K562 (cell line): ENCODE measurements at regions not wholly inside any gene's neighbourhood (a gene's known extent, or its start where the extent isn't known, plus 50 kb on each side); places are given as distances from the start of the nearest gene placed in this dataset.

Source experiments
- ATAC-seq: fragments of 200-7000 bp; cut with Tn5 transposase; 3 replicates; pipeline ENCODE4 v1.9.1; 2020; ENCODE audit warnings: moderate library complexity
- BruUV-seq: library from RNA; stranded (reverse); fragments of 400-500 nt; replicated peaks from 2 replicates; lab custom pipeline; 2021; lab: Mats Ljungman, UMichigan
- CTCF ChIA-PET: fragments of 300-600 bp; formaldehyde crosslinking; extraction: SDS; loops from one replicate; lab custom pipeline; 2021; ENCODE audit warnings: low intra/inter-chr PET ratio; lab: Yijun Ruan, JAX
- POLR2A ChIA-PET: fragments of 300-600, 350-650 bp; sonication (Branson Sonifier 250); formaldehyde crosslinking; extraction: SDS; loops from one replicate; lab custom pipeline; 2021; ENCODE audit warnings: antibody characterized with exemption, inconsistent platforms; lab: Yijun Ruan, JAX
- DNase-seq, 4 experiments: peaks; one replicate each; pipeline versions ENCODE4 v3.0.0 to v3.0.0-alpha.2; 2011 to 2018; ENCODE audit warnings: low spot score in 3 of 4, mixed read lengths in 3 of 4; ENCODE audit errors: extremely low read depth in 1 of 4
- FAIRE-seq: peaks from 2 replicates; lab custom pipeline; 2011; peaks lifted over from hg19 to GRCh38; lab: Jason Lieb, UNC
- H2AFZ ChIP-seq: 2 replicates; pipeline ENCODE4 v1.6.0; 2011; ENCODE audit warnings: low read depth, low read length, control low read depth, inconsistent platforms
- H3K27ac ChIP-seq: fragments of 200-600 bp; 3 replicates; pipeline ENCODE4 v1.8.0; 2011; ENCODE audit warnings: low read depth, mild to moderate bottlenecking, control low read depth, inconsistent platforms, low read length, moderate library complexity, mixed read lengths; ENCODE audit errors: extremely low read depth
- H3K27me3 ChIP-seq, 2 experiments: fragments of 300-600 bp in 1 of 2; 2 replicates in 1 of 2; 3 replicates in 1 of 2; pipeline versions ENCODE4 v1.6.0 to v1.8.0; 2011; ENCODE audit warnings: inconsistent platforms in 2 of 2, low read length in 2 of 2, mild to moderate bottlenecking in 1 of 2, mixed read lengths in 1 of 2, moderate library complexity in 1 of 2; ENCODE audit not compliant: control insufficient read depth in 2 of 2, insufficient read depth in 2 of 2
- H3K36me3 ChIP-seq: fragments of 300-600 bp; 3 replicates; pipeline ENCODE4 v1.8.0; 2011; ENCODE audit warnings: mild to moderate bottlenecking, low read length, inconsistent platforms; ENCODE audit not compliant: control insufficient read depth, insufficient read depth
- H3K4me1 ChIP-seq, 2 experiments: fragments of 200-600 bp in 1 of 2; replicated peaks in 1 of 2; 2 replicates in 1 of 2; 3 replicates in 1 of 2; pipeline versions ENCODE4 v1.5.1 to v1.8.0; 2011; ENCODE audit warnings: inconsistent platforms in 2 of 2, low read length in 2 of 2, mild to moderate bottlenecking in 1 of 2, mixed read lengths in 1 of 2, moderate library complexity in 1 of 2; ENCODE audit not compliant: control insufficient read depth in 2 of 2, insufficient read depth in 2 of 2
- H3K4me2 ChIP-seq: 2 replicates; pipeline ENCODE4 v1.6.1; 2011; ENCODE audit warnings: low read length, control low read depth, inconsistent platforms, mixed read lengths; ENCODE audit not compliant: insufficient read depth
- H3K4me3 ChIP-seq: fragments of 200-600 bp; sonication (generic), shearing (Covaris generic); 2 replicates; pipeline ENCODE4 v1.5.1; 2016; ENCODE audit warnings: control low read depth, inconsistent platforms
- H3K79me2 ChIP-seq: fragments of 200-600 bp; 3 replicates; pipeline ENCODE4 v1.8.0; 2011; ENCODE audit warnings: low read length, inconsistent platforms; ENCODE audit not compliant: control insufficient read depth, insufficient read depth
- H3K9ac ChIP-seq, 2 experiments: 2 replicates each; pipeline versions ENCODE4 v1.6.0 to v1.6.1; 2011; ENCODE audit warnings: low read depth in 2 of 2, low read length in 2 of 2, control low read depth in 1 of 2, inconsistent platforms in 1 of 2, mild to moderate bottlenecking in 1 of 2, mixed read lengths in 1 of 2; ENCODE audit not compliant: insufficient read depth in 1 of 2
- H3K9me1 ChIP-seq: one replicate; pipeline ENCODE4 v1.6.0; 2011; ENCODE audit warnings: inconsistent platforms, mild to moderate bottlenecking, low read length, moderate library complexity; ENCODE audit not compliant: control insufficient read depth, insufficient read depth
- H3K9me3 ChIP-seq: replicated peaks from 2 replicates; pipeline ENCODE4 v1.5.1; 2011; ENCODE audit warnings: low read depth, low read length, inconsistent platforms; ENCODE audit not compliant: control insufficient read depth, insufficient read depth
- H4K20me1 ChIP-seq: replicated peaks from 2 replicates; pipeline ENCODE4 v1.6.1; 2011; ENCODE audit warnings: low read length, inconsistent platforms, mixed read lengths; ENCODE audit not compliant: control insufficient read depth, insufficient read depth
- ARNT ChIP-seq, 2 experiments: fragments of 450-650 bp; IDR thresholded peaks; 2 replicates each; pipeline ENCODE4 v1.6.1; 2016; ENCODE audit warnings: mild to moderate bottlenecking in 1 of 2
- BACH1 ChIP-seq: fragments of 200-800 bp; sonication (Bioruptor generic); IDR thresholded peaks from 2 replicates; pipeline ENCODE4 v1.6.1; 2016; ENCODE audit warnings: missing genetic modification characterization, missing compliant biosample characterization
- CREB3L1 ChIP-seq: fragments of 450-650 bp; IDR thresholded peaks from 2 replicates; pipeline ENCODE4 v1.6.1; 2014; ENCODE audit warnings: low read depth, mild to moderate bottlenecking, moderate library complexity, borderline replicate concordance
- HMGXB4 ChIP-seq: sonication (generic); formaldehyde crosslinking; IDR thresholded peaks from 2 replicates; pipeline ENCODE4 v1.8.1; 2023; ENCODE audit warnings: mild to moderate bottlenecking, missing genetic modification reagents
- IRF1 ChIP-seq: sonication (generic); formaldehyde crosslinking; IDR thresholded peaks from 2 replicates; pipeline ENCODE4 v1.8.0; 2022; ENCODE audit warnings: missing genetic modification reagents, mild to moderate bottlenecking, borderline replicate concordance
- NKRF ChIP-seq: fragments of 450-650 bp; IDR thresholded peaks from 2 replicates; pipeline ENCODE4 v1.6.1; 2016; ENCODE audit warnings: borderline replicate concordance
- RCOR1 ChIP-seq, 2 experiments: IDR thresholded peaks; 2 replicates each; pipeline ENCODE4 v1.6.1; 2012; ENCODE audit warnings: low read depth in 2 of 2, low read length in 2 of 2, borderline replicate concordance in 1 of 2, improper control_type of control experiment in 1 of 2
- RHOXF2B ChIP-seq: fragments of 250-450 bp; sonication (Bioruptor Pico); conservative IDR thresholded peaks from 2 replicates; pipeline ENCODE4 v1.5.1; 2021
- SETDB1 ChIP-seq: IDR thresholded peaks from one replicate; pipeline ENCODE4 v1.6.1; 2012; ENCODE audit warnings: low read length, control low read depth, inconsistent platforms
- ZNF76 ChIP-seq: fragments of 250-450 bp; sonication (Bioruptor Pico); IDR thresholded peaks from 2 replicates; pipeline ENCODE4 v1.4.0; 2020; ENCODE audit warnings: mild to moderate bottlenecking, moderate library complexity, borderline replicate concordance
- WGBS: fragments of 100-300 bp; shearing (Covaris generic); methylation state at CpG from one replicate; pipeline ENCODE4 v1.1.6; 2016; ENCODE audit warnings: low coverage, mixed read lengths; ENCODE audit not compliant: insufficient coverage; ENCODE audit errors: missing lambda C conversion rate; 5-methylcytosine and 5-hydroxymethylcytosine counted together
- in situ Hi-C: fragments of 300-500 bp; cut with MboI; formaldehyde crosslinking; loops from 4 replicates; pipeline ENCODE4 v1.15.0; 2018; ENCODE audit warnings: inconsistent platforms, mixed read lengths
- intact Hi-C: fragments of 100-400 bp; cut with micrococcal nuclease; formaldehyde crosslinking; loops from 2 replicates; pipeline ENCODE4 v1.14.2; 2022

GRCh38 chr15:62797171-62797570 lies 245.4 kb upstream of the TPM1 start:
- TF ChIP-seq ARNT (IDR thresholded peaks at IDR 0.05) (no peak), IRF1 (CRISPR knock-in tag) (no peak), NKRF (no peak), RHOXF2B (no peak), RCOR1 (IDR thresholded peaks at IDR 0.05; ENCODE audit: borderline replicate concordance in 1 of 2, low read depth in 2 of 2, low read length in 2 of 2) (no peak), CREB3L1 (no peak), ZNF76 (CRISPR knock-in tag) (no peak), HMGXB4 (CRISPR knock-in tag) (no peak), SETDB1 (no peak), BACH1 (no peak)
- peaks cover 4% of the 10 kb centered on the region for H3K9me1 ChIP-seq
- WGBS = under 1% methylated on average over 13 of the region's 15 CpGs
- no peaks in the 10 kb centered on the region for H3K36me3 ChIP-seq
- in situ Hi-C loops = no loop called here
- H3K79me2 ChIP-seq = no peaks in the 10 kb centered on the region
- no peaks in the 10 kb centered on the region for H3K9me3 ChIP-seq
- H3K4me1 ChIP-seq = no peaks in the 10 kb centered on the region
- no peak overlapping the region for H3K27ac ChIP-seq
- peaks cover 8% of the 10 kb centered on the region; the same call in 1 of the 2 replicates for H4K20me1 ChIP-seq
- no peak overlapping the region for H3K9ac ChIP-seq
- ChIA-PET CTCF (no interaction called here), POLR2A (no interaction called here)
- peak; percentile 42; the same call in 1 of the 3 replicates for ATAC-seq
- no TSS peak for BruUV-seq
- no peak overlapping the region for H3K4me3 ChIP-seq
- no peak overlapping the region for H2AFZ ChIP-seq
- H3K4me2 ChIP-seq = no peak overlapping the region
- no peak for FAIRE-seq
- H3K27me3 ChIP-seq = peaks cover 46 to 74% of the 10 kb centered on the region in 2 experiments
- intact Hi-C loops = no loop called here
- no peak for DNase-seq
